ENCODE measurements at regions not wholly inside any gene's neighbourhood (a gene's known extent, or its start where the extent isn't known, plus 50 kb on each side); places are given as distances from the start of the nearest gene placed in this dataset.

GRCh38 chr13:29909975-29910674 lies 59.7 kb upstream of the UBL3 start:
- peak overlapping the region; percentile 46 for H3K9ac ChIP-seq
- no peaks in the 10 kb centered on the region for H3K9me3 ChIP-seq (ENCODE audit: low read depth)
- TF ChIP-seq EZH2 (IDR thresholded peaks at IDR 0.05; ENCODE audit: insufficient read depth, poor library complexity, severe bottlenecking) (no peak), EZH2phosphoT487 (IDR thresholded peaks at IDR 0.05; ENCODE audit: insufficient read depth, low read depth) (no peak)
- no peaks in the 10 kb centered on the region for H3K79me2 ChIP-seq (ENCODE audit: insufficient read depth)
- in situ Hi-C loops (cut with MboI) = no loop called here
- peak; percentile 96 for DNase-seq
- no peaks in the 10 kb centered on the region for H3K27me3 ChIP-seq (replicated peaks; ENCODE audit: insufficient read depth)
- no peak overlapping the region for H3K4me3 ChIP-seq
- peaks cover 55% of the 10 kb centered on the region for H3K4me1 ChIP-seq (ENCODE audit: insufficient read depth)
- peak overlapping the region; percentile 4 for H3K4me2 ChIP-seq (ENCODE audit: unreplicated experiment)
- no peak overlapping the region for H2AFZ ChIP-seq
- no peaks in the 10 kb centered on the region for H4K20me1 ChIP-seq (ENCODE audit: insufficient read depth)
- 29 to 33% methylated on average over 3 of the region's 3 CpGs for WGBS, 2 experiments (ENCODE audit: low coverage in 1 of 2, low lambda C conversion rate in 2 of 2, missing lambda C conversion rate in 2 of 2)
- H3K36me3 ChIP-seq (ENCODE audit: low read depth) = no peaks in the 10 kb centered on the region
- H3K9me2 ChIP-seq (ENCODE audit: insufficient read depth) = no peaks in the 10 kb centered on the region
- H3F3A ChIP-seq (ENCODE audit: insufficient read depth) = peaks cover 35% of the 10 kb centered on the region
- peak overlapping the region; percentile 74 for H3K27ac ChIP-seq

DNA sequence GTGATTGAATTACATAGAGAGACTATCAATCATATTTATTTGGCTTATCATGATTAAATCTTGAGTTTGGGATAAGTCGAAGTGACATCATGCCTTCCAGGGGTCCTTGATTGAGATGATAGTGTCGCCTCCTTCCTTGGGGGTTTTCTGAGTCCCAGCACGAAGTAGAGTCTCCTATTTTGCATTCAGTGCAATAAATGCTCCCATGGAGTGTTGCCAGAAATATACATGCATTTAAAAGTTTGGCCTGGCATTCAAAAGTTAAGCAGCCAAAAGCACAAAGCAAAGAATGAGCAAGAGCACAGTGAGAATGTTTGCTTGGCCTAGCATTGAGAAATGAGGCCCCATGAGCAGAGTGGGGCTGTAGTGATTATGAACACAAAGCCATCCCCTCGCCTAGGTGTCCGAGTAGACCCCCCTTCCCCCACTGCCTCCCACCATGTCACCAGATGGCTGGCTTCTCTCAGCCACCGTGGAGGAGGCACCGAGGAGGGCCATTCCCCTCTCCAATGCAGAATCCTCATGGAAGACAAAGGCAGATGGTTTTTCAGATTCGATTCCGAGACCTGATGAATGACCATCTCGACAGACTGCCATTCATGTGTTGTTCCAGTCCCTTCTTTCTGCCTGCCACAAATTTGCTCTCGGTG lies 58.8 kb upstream of the UBL3 start:
- Histone ChIP-seq H3K27me3 (replicated peaks; ENCODE audit: insufficient read depth) (no peaks in the 10 kb centered on the region), H3K9me3 (ENCODE audit: low read depth) (no peaks in the 10 kb centered on the region), H4K20me1 (ENCODE audit: insufficient read depth) (no peaks in the 10 kb centered on the region), H3K4me1 (ENCODE audit: insufficient read depth) (peaks cover 55% of the 10 kb centered on the region), H3K79me2 (ENCODE audit: insufficient read depth) (no peaks in the 10 kb centered on the region), H3F3A (ENCODE audit: insufficient read depth) (peaks cover 35% of the 10 kb centered on the region), H3K4me3 (no peak overlapping the region), H3K4me2 (ENCODE audit: unreplicated experiment) (peak overlapping the region; percentile 66), H3K36me3 (ENCODE audit: low read depth) (no peaks in the 10 kb centered on the region), H3K27ac (peak overlapping the region; percentile 85), H3K9ac (no peak overlapping the region), H2AFZ (no peak overlapping the region), H3K9me2 (ENCODE audit: insufficient read depth) (no peaks in the 10 kb centered on the region)
- DNase-seq = peak; percentile 17
- TF ChIP-seq EZH2phosphoT487 (IDR thresholded peaks at IDR 0.05; ENCODE audit: insufficient read depth, low read depth) (no peak), EZH2 (IDR thresholded peaks at IDR 0.05; ENCODE audit: insufficient read depth, poor library complexity, severe bottlenecking) (no peak)
- in situ Hi-C loops (cut with MboI) = no loop called here
- WGBS, 2 experiments (ENCODE audit: low coverage in 1 of 2, low lambda C conversion rate in 2 of 2, missing lambda C conversion rate in 2 of 2) = 79 to 84% methylated on average over 11 of the region's 11 CpGs

DNA sequence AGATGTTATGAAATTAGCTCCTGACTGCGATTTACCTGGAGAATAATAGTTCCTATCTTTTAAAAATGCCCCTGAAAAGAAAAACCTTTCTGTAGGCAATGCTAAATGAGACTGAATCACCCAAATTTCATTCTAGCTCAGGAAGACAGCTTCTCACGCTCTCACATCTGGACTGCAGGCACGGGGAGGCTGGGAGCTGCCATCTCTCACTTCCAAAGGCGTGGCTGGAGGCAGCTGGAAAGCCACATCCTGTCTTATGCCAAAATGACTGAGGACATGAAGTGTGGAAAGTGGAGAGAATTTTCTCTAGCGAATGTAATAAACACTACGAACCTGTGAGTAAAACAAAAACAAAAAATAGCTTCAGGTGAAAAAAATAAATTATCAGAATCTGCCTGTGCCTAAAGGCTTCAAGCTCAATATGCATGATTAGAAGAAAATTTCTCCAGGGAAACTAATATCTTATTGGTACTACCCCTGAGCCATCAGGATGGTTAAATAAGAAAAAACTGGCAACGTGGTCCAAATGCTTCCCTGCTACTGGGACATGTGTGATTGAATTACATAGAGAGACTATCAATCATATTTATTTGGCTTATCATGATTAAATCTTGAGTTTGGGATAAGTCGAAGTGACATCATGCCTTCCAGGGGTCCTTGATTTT lies 58.1 kb upstream of the UBL3 start:
- in situ Hi-C loops (cut with MboI) = no loop called here
- H3K9me2 ChIP-seq (ENCODE audit: insufficient read depth) = no peaks in the 10 kb centered on the region
- H3K27ac ChIP-seq = peak overlapping the region; percentile 85
- H3F3A ChIP-seq (ENCODE audit: insufficient read depth) = peaks cover 35% of the 10 kb centered on the region
- TF ChIP-seq EZH2phosphoT487 (IDR thresholded peaks at IDR 0.05; ENCODE audit: insufficient read depth, low read depth) (no peak), EZH2 (IDR thresholded peaks at IDR 0.05; ENCODE audit: insufficient read depth, poor library complexity, severe bottlenecking) (no peak)
- no peaks in the 10 kb centered on the region for H3K36me3 ChIP-seq (ENCODE audit: low read depth)
- no peaks in the 10 kb centered on the region for H3K79me2 ChIP-seq (ENCODE audit: insufficient read depth)
- H3K9me3 ChIP-seq (ENCODE audit: low read depth) = no peaks in the 10 kb centered on the region
- no peaks in the 10 kb centered on the region for H3K27me3 ChIP-seq (replicated peaks; ENCODE audit: insufficient read depth)
- WGBS, 2 experiments (ENCODE audit: low coverage in 1 of 2, low lambda C conversion rate in 2 of 2, missing lambda C conversion rate in 2 of 2) = 10 to 15% methylated on average over 8 of the region's 8 CpGs
- DNase-seq = peak; percentile 96
- H3K4me2 ChIP-seq (ENCODE audit: unreplicated experiment) = peak overlapping the region; percentile 66
- no peaks in the 10 kb centered on the region for H4K20me1 ChIP-seq (ENCODE audit: insufficient read depth)
- H3K4me3 ChIP-seq = peak overlapping the region; percentile 28
- peak overlapping the region; percentile 61 for H3K9ac ChIP-seq
- H3K4me1 ChIP-seq (ENCODE audit: insufficient read depth) = peaks cover 55% of the 10 kb centered on the region
- H2AFZ ChIP-seq = no peak overlapping the region

GRCh38 chr13:29907670-29908069 lies 57.3 kb upstream of the UBL3 start:
- peak overlapping the region; percentile 85 for H3K27ac ChIP-seq
- H3K4me1 ChIP-seq (ENCODE audit: insufficient read depth) = peaks cover 60% of the 10 kb centered on the region
- peak overlapping the region; percentile 66 for H3K4me2 ChIP-seq (ENCODE audit: unreplicated experiment)
- no peaks in the 10 kb centered on the region for H3K27me3 ChIP-seq (replicated peaks; ENCODE audit: insufficient read depth)
- H2AFZ ChIP-seq = peak overlapping the region; percentile 20; the same call in 1 of the 2 replicates
- DNase-seq = peak; percentile 39
- TF ChIP-seq EZH2 (IDR thresholded peaks at IDR 0.05; ENCODE audit: insufficient read depth, poor library complexity, severe bottlenecking) = no peak
- no peak for TF ChIP-seq EZH2phosphoT487 (IDR thresholded peaks at IDR 0.05; ENCODE audit: insufficient read depth, low read depth)
- in situ Hi-C loops (cut with MboI) = no loop called here
- no peaks in the 10 kb centered on the region for H4K20me1 ChIP-seq (ENCODE audit: insufficient read depth)
- H3K36me3 ChIP-seq (ENCODE audit: low read depth) = no peaks in the 10 kb centered on the region
- H3F3A ChIP-seq (ENCODE audit: insufficient read depth) = peaks cover 39% of the 10 kb centered on the region
- H3K9ac ChIP-seq = peak overlapping the region; percentile 61
- WGBS, 2 experiments (ENCODE audit: low coverage in 1 of 2, low lambda C conversion rate in 2 of 2, missing lambda C conversion rate in 2 of 2) = 25 to 30% methylated on average over 8 of the region's 8 CpGs
- peak overlapping the region; percentile 28 for H3K4me3 ChIP-seq
- no peaks in the 10 kb centered on the region for H3K79me2 ChIP-seq (ENCODE audit: insufficient read depth)
- no peaks in the 10 kb centered on the region for H3K9me2 ChIP-seq (ENCODE audit: insufficient read depth)
- no peaks in the 10 kb centered on the region for H3K9me3 ChIP-seq (ENCODE audit: low read depth)
